SK-MEL-5 (cell line): ENCODE measurements at regions not wholly inside any gene's neighbourhood (a gene's known extent, or its start where the extent isn't known, plus 50 kb on each side); places are given as distances from the start of the nearest gene placed in this dataset.

Experiments
- DNase-seq: peaks from one replicate; pipeline ENCODE4 v3.0.0-alpha.2; 2016; ENCODE audit warnings: low read depth, low spot score
- in situ Hi-C: cut with HindIII; loops from 2 replicates; pipeline ENCODE4 v1.10.0; 2016; ENCODE audit warnings: low sequenced_read_pairs, high pct_unique_total_duplicates, low pct_unique_long_range_greater_than_20kb
- small RNA-seq, 2 experiments: library from RNA; depleted of rRNA; stranded (forward); fragments of <200 nt; gene quantifications; one replicate each; pipeline ENCODE3, GENCODE V24; 2014

DNA sequence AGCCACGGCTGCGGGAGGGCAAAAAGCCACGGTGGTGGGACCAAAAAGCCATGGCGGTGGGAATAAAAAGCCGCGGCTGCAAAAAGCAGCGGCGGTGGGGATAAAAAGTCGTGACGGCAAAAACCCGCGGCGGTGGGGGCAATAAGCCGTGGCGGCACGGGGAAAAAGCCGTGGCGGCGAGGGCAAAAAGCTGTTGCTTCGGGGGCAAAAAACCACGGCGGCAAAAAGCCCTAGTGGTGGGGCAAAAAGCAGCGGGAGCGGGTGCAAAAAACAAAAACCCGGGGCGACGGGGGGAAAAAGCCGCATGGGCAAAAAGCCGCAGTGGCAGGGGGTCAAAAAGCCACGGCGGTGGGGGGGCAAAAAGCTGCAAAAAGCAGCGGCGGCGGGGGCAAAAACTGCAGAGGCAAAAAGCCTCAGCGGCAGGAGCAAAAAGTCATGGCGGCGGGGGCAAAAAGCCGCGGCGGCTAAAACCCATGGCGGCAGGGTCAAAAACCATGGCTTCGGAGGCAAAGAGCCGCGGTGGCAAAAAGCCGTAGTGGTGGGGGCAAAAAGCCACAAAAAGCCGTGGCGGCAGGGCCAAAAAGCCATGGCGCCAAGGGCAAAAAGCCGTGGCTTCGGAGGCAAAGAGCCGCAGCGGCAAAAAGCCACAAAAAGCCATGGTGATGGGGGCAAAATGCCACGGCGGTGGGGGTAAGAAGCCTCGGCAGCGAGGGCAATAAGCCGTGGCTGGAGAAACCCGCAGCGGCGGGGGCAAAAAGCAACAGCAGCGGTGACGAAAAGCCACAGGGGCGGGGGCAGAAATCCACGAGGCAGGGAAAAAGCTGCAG lies 525.8 kb downstream of the ZNF33B start:
- in situ Hi-C loops = no loop called here
- no peak for DNase-seq

- in situ Hi-C loops = no loop called here
- no peak for DNase-seq
These were observed 526.6 kb downstream of the ZNF33B start for GRCh38 chr10:42111661-42112330.

- no peak for DNase-seq
- in situ Hi-C loops = no loop called here
These were observed 527.3 kb downstream of the ZNF33B start for GRCh38 chr10:42111076-42111475.

Small RNA genes in the stretch of these regions (small RNA-seq; reads per million reads assigned to genes)
- 0 reads per million in 2 experiments for gene KSR1P1
